Stimulated activated CD4-positive, alpha-beta T cell treated with anti-CD3 and anti-CD28 coated beads, Interleukin-2, amount 100 ng/mL, for 48 hours (primary cell): ENCODE measurements at regions not wholly inside any gene's neighbourhood (a gene's known extent, or its start where the extent isn't known, plus 50 kb on each side); places are given as distances from the start of the nearest gene placed in this dataset.

ENCODE experiments used
- DNase-seq, 2 donors: peaks; one replicate each; pipeline ENCODE4 v3.0.0-alpha.2; 2020

DNA sequence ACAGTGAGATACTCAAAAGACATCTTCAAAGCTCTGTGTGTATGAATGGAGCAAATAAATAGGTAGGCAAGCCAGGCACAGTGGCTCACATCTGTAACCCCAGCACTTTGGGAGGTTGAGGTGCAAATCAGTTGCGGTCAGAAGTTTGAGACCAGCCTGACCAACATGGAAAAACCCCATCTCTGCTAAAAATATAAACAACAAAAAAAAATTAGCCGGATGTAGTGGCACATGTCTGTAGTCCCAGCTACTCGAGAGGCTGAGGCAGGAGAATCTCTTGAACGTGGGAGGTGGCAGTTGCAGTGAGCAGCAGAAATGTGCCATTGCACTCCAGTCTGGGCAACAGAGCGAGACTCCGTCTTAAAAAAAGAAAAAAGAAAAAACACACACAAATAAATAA is 945.1 kb upstream of the PIK3C3 start:
- no peak for DNase-seq

- DNase-seq: no peak
Measured at GRCh38 chr18:41004324-41004723, 950.7 kb upstream of the PIK3C3 start.

- DNase-seq: no peak
Measured at GRCh38 chr18:40995529-40995928, 959.5 kb upstream of the PIK3C3 start.

DNA sequence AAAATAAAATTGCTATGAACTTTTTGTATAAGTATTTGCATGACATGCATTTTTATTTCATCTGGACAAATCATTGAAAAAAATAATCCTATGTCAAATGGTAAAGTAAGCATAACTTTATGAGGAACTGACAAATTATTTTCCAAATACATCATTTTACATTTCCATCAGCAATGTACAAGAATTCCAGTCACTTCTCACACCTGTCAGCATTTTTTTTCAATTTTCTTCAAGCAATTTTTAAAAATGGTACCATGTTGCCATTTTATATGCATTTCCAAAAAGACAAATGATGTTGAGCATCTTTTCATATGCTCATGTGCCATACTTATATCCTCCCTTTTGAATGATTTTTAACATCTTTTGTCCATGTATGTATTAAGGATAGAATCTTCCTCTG is 961.7 kb upstream of the PIK3C3 start:
- no peak for DNase-seq

DNA sequence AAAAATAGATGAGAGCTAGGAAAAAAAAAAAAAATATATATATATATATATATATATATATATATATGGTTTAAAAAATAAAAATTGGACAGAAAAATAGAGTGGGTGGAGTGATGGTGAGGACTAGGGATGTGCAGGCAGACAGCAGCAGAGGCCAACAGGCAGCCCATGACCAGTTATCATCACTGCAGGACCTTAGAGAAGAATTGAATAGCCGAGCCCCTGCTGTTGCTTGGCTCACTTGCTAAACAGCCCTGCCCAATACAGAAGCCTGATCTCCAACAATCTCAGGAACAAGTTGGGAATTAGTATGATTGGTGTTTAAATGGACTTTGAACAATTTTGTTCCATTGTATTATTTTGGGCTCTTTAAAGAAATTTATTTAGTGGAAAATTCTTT is 967.5 kb upstream of the PIK3C3 start:
- DNase-seq: no peak

DNA sequence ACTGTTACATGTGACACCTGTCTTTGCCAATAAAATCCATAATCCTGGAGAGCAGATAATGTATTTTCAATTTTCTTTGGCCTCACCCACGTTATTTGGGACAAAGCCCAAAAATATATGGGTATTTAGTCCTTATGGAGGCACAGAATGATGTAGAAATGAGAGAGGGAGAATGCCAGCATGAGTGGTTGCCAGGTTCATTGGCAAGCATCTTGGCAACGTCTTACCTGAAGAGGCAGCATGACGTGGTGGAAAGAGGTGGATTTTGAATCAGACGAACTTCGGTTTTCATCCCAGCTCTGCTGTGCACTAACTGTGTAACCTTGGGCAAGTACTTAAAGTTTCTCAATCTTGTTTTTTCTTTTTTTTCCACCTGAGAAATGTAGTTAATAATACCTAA is 969.6 kb upstream of the PIK3C3 start:
- no peak for DNase-seq

- no peak for DNase-seq
Measured at GRCh38 chr18:40984856-40985255, 970.2 kb upstream of the PIK3C3 start.

GRCh38 chr18:40983835-40984234 is 971.2 kb upstream of the PIK3C3 start:
- DNase-seq: no peak

GRCh38 chr18:40980171-40980570 is 974.9 kb upstream of the PIK3C3 start:
- no peak for DNase-seq

DNA sequence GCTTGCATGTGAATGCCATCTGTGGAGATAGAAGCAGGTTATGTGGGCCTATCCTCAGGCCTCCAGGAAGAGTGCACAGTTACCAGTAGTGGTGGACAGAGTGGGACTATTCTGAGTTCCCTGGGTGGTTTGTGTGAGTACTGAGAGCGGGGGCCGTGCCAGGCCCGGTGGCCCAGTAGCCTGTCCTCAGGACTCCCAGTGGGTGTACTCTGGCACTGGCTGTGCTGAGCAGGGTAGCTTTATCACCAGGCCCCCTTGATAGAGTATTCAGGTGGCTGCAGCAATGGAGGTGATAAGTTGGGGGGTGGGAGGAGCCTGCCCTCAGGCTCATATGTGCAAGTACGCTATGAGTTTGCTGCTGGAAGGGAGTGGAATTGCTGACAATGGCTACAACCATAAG is 979.0 kb upstream of the PIK3C3 start:
- DNase-seq: no peak

DNA sequence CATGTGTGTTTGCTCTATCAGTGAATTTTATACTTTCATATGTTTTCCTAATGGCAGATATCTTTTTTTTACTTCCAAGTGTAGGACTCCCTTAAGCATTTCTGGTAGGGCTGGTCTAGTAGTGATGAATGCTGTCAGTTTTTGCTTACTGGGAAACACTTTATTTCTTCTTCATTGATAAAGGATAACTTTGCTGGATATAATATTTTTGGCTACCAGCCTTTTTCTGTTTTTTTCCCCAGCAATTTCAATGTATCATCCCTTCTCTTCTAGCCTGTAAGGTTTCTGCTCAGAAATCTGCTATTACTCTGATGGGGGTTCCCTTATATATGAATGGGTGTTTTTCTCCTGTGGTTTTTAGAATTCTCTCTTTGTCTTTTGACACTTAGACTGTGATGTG is 980.6 kb upstream of the PIK3C3 start:
- DNase-seq: no peak

- no peak for DNase-seq
Measured at GRCh38 chr18:40962784-40963183, 992.2 kb upstream of the PIK3C3 start.

- no peak for DNase-seq
Measured at GRCh38 chr18:40957533-40958070, 997.4 kb upstream of the PIK3C3 start.

- DNase-seq: no peak
Measured at GRCh38 chr18:40956213-40956612, 998.8 kb upstream of the PIK3C3 start.

GRCh38 chr18:40955351-40955750 is 999.7 kb upstream of the PIK3C3 start:
- DNase-seq: no peak

DNA sequence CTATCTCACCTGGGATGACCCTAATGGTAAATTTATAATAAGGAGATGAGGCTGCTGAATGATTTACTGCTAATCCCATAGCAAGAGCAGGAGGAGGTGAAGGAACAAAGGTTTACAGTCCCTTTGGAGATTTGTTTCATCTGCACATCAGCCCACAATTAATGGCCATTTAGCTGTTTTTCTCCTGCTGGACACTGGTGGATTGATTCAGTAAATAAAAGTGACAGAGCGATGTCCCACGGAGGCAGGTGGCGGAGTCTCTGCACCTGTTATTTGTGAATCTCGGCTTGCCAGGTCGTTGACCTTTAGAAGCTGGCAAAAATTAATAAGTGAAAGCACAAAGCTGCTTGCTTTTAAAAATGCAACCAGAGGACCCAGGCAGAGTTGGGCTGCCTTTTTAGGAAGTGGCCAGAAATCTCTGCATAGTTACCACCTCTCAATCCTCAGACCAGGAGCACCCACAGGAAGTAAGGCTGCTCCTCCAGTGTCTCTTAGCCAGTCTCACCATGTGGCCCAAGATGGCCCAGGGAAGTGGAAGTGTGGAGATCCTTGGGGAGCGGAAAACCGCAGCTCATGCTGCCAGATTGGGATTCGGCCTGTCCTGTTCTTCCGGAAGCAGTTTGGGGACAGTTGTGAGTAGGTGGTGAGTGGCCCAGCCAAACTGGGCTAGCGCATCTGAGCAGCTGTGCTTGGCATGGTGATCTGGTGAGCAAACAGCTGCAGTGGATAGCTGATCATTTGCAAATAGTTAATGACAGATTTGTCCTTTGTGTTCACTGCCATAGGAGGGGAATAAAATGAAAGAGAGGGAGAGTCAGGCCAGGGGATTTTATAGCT is 1005.7 kb upstream of the PIK3C3 start:
- no peak for DNase-seq

DNA sequence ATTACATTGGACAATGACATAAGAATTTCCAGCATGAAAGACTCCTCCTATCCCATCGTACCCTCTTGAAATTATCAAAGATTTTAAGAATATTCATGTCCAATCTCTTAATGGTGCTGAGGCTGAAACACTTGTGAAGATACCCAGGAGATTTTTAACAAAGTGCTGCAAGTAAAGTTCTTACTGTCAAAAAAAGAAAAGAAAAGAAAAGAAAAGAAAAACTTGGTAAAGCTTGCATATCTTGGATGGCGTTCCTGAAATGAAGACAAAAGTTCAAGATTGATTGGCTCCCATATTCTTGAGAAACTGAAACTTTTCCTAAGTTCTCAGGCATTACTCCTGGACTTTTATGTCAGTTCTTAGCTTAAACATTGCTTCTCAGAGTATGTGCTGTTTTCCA is 1010.5 kb upstream of the PIK3C3 start:
- no peak for DNase-seq

GRCh38 chr18:40939656-40940515 is 1015.1 kb upstream of the PIK3C3 start:
- DNase-seq: no peak

DNA sequence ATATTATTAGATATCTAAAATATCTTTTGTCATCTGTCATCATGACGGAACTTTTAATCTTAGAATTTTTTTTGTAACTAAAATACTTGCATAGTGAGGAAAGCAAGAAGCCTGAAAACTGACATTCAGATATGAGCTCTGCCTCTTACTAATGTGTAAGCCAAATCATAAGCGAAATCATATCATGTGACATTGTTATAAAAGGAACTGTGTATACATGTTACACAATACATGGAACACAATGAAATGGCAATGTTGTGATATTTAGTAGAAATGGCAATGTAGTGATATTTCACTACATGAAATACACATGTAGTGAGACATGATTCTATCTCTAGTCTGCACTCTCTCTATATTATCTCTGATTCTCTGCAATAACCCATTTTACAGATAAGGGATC is 1016.4 kb upstream of the PIK3C3 start:
- DNase-seq: no peak

DNA sequence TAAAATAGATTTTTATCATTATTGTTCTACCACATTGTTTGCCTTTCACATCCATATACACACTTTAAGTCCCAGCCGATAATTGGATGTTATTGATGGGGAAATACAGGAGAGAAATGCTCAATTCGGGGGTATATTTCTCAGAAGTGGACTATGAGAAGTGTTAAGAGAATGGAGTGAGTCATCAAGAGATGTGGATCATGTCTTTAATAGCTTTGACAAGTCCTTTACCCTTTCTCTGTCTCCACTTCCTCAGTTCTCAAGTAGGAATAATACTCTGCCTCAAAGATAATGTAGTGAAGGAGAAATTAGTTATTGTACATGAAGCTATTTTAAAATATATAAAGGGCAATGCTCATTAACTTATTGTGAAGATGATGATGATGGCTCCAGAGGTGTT is 1017.6 kb upstream of the PIK3C3 start:
- no peak for DNase-seq

- DNase-seq: no peak
Measured at GRCh38 chr18:40935423-40935822, 1019.6 kb upstream of the PIK3C3 start.

GRCh38 chr18:40932862-40933261 is 1022.2 kb upstream of the PIK3C3 start:
- no peak for DNase-seq

GRCh38 chr18:40930211-40930882 is 1024.7 kb upstream of the PIK3C3 start:
- DNase-seq: no peak
